CD14-positive monocyte (primary cell): ENCODE measurements at regions not wholly inside any gene's neighbourhood (a gene's known extent, or its start where the extent isn't known, plus 50 kb on each side); places are given as distances from the start of the nearest gene placed in this dataset.

Source experiments
- DNase-seq, 3 donors: peaks; one replicate each; pipeline ENCODE4 v3.0.0-alpha.2; 2011 to 2022
- H2AFZ ChIP-seq: 2 replicates; pipeline ENCODE4 v1.6.0; 2012; ENCODE audit warnings: mild to moderate bottlenecking, low read depth, low read length, inconsistent platforms; ENCODE audit not compliant: insufficient read depth, poor library complexity, severe bottlenecking
- H3K27ac ChIP-seq, 2 donors: 1 replicate in 1 of 2; 2 replicates in 1 of 2; pipeline ENCODE4 v1.5.1; 2012 to 2013; ENCODE audit warnings: low read length in 2 of 2, control low read depth in 1 of 2, inconsistent platforms in 1 of 2, low read depth in 1 of 2, mild to moderate bottlenecking in 1 of 2
- H3K27me3 ChIP-seq, 2 donors: one replicate each; pipeline versions ENCODE4 v1.6.0 to v1.6.1; 2011 to 2013; ENCODE audit warnings: low read length in 2 of 2; ENCODE audit not compliant: control insufficient read depth in 2 of 2, insufficient read depth in 2 of 2
- H3K36me3 ChIP-seq, 2 donors: replicated peaks in 1 of 2; 1 replicate in 1 of 2; 2 replicates in 1 of 2; pipeline versions ENCODE4 v1.5.1 to v1.6.1; 2012 to 2013; ENCODE audit warnings: low read length in 2 of 2, control low read depth in 1 of 2, inconsistent platforms in 1 of 2, mild to moderate bottlenecking in 1 of 2; ENCODE audit not compliant: insufficient read depth in 2 of 2, control insufficient read depth in 1 of 2
- H3K4me1 ChIP-seq, 2 donors: 1 replicate in 1 of 2; 2 replicates in 1 of 2; pipeline versions ENCODE4 v1.5.1 to v1.6.1; 2012 to 2013; ENCODE audit warnings: low read length in 2 of 2, control low read depth in 1 of 2, inconsistent platforms in 1 of 2, mild to moderate bottlenecking in 1 of 2, moderate library complexity in 1 of 2; ENCODE audit not compliant: insufficient read depth in 2 of 2, control insufficient read depth in 1 of 2
- H3K4me2 ChIP-seq: replicated peaks from 2 replicates; pipeline ENCODE3; 2012; ENCODE audit warnings: low read length, moderate library complexity, mild to moderate bottlenecking; ENCODE audit not compliant: poor library complexity, severe bottlenecking; ENCODE audit errors: extremely low read depth
- H3K4me3 ChIP-seq, 3 experiments: fragments of 200-600 bp in 1 of 3; sonication (generic) in 1 of 3; replicated peaks in 1 of 3; 1 replicate in 2 of 3; 2 replicates in 1 of 3; pipeline ENCODE4 v1.5.1; 2011 to 2013; ENCODE audit warnings: low read length in 3 of 3, mild to moderate bottlenecking in 3 of 3, control low read depth in 2 of 3, low read depth in 2 of 3, inconsistent platforms in 1 of 3, moderate library complexity in 1 of 3
- H3K79me2 ChIP-seq: 2 replicates; pipeline ENCODE4 v1.6.0; 2012; ENCODE audit warnings: mild to moderate bottlenecking, control low read depth, inconsistent platforms, low read length, moderate library complexity; ENCODE audit not compliant: insufficient read depth
- H3K9ac ChIP-seq: 2 replicates; pipeline ENCODE4 v1.6.0; 2017; ENCODE audit warnings: low read length, mild to moderate bottlenecking; ENCODE audit not compliant: insufficient read depth, poor library complexity, severe bottlenecking
- H3K9me3 ChIP-seq, 2 donors: replicated peaks in 1 of 2; 1 replicate in 1 of 2; 2 replicates in 1 of 2; pipeline versions ENCODE4 v1.5.1 to v1.6.1; 2012 to 2013; ENCODE audit warnings: low read length in 2 of 2, control low read depth in 1 of 2; ENCODE audit not compliant: control insufficient read depth in 1 of 2, insufficient read depth in 1 of 2
- H4K20me1 ChIP-seq: 2 replicates; pipeline ENCODE4 v1.6.0; 2012; ENCODE audit warnings: mild to moderate bottlenecking, low read length, control low read depth, moderate library complexity; ENCODE audit not compliant: insufficient read depth
- H3K27ac Mint-ChIP-seq, 7 donors: one replicate each; pipeline ENCODE4 v1.8.0; 2020; ENCODE audit warnings: mild to moderate bottlenecking in 7 of 7, mixed read lengths in 7 of 7, moderate library complexity in 6 of 7, inconsistent platforms in 2 of 7
- H3K27me3 Mint-ChIP-seq, 3 donors: one replicate each; pipeline ENCODE4 v1.8.0; 2021 to 2022; ENCODE audit warnings: low read depth in 3 of 3, mild to moderate bottlenecking in 3 of 3, mixed read lengths in 3 of 3, moderate library complexity in 3 of 3, inconsistent platforms in 1 of 3
- H3K36me3 Mint-ChIP-seq, 2 donors: one replicate each; pipeline ENCODE4 v1.8.0; 2020; ENCODE audit warnings: mixed read lengths in 2 of 2, inconsistent platforms in 1 of 2, mild to moderate bottlenecking in 1 of 2
- H3K4me1 Mint-ChIP-seq: one replicate; pipeline ENCODE4 v1.8.0; 2020; ENCODE audit warnings: mild to moderate bottlenecking, mixed read lengths
- H3K4me3 Mint-ChIP-seq, 2 donors: one replicate each; pipeline ENCODE4 v1.8.0; 2020; ENCODE audit warnings: mild to moderate bottlenecking in 2 of 2, mixed read lengths in 2 of 2, moderate library complexity in 1 of 2
- H3K9me3 Mint-ChIP-seq, 7 donors: one replicate each; pipeline ENCODE4 v1.8.0; 2020 to 2022; ENCODE audit warnings: mixed read lengths in 7 of 7, mild to moderate bottlenecking in 6 of 7, moderate library complexity in 6 of 7, inconsistent platforms in 2 of 7
- CTCF ChIP-seq: fragments of 200-600 bp; IDR thresholded peaks from one replicate; pipeline ENCODE4 v1.8.0; 2022; ENCODE audit warnings: antibody characterized with exemption, mild to moderate bottlenecking
- WGBS: methylation state at CpG from one replicate; pipeline ENCODE4 v1.1.5; 2013; ENCODE audit warnings: missing lambda C conversion rate; ENCODE audit not compliant: insufficient coverage; 5-methylcytosine and 5-hydroxymethylcytosine counted together
- intact Hi-C, 2 donors: fragments of 100-400 bp; cut with micrococcal nuclease; formaldehyde crosslinking; loops; one replicate each; pipeline versions ENCODE4 v1.15.0 to v1.15.1; 2023

DNA sequence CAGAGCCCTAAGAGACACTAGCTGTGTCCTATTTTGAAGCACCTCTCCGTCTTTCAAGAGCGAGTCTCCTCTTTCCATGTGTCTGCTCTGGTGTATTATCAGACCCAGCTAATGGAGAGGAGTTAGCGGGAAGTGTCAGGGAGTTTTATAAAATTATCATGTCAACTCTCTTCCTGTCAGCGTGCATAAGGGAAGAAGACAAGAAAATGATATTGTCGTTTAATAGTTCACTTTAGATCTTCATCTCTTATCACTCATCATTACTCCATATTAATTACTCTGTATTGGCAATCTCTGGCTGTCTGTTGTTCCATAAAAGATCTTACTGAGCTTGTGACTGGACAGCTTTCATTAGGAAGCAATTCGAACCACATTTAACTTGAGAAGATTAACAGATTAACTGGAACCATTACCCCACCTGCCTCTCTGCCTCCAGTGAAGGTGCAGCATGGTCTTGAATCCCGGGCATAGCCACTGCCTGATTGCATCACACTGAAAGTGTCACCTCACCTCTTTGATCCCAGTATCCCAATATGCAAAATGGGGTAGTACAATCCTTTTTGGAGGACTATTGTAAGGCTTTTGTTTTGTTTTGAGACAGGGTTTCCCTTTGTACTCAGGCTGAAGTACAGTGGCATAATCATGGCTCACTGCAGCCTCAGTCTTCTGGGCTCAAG is 121.1 kb downstream of the TMEM114 start:
- peaks cover 6 to 17% (median 8%) of the 10 kb centered on the region in 7 donors for H3K9me3 Mint-ChIP-seq
- H3K4me1 ChIP-seq, result no peaks in the 10 kb centered on the region
- no peaks in the 10 kb centered on the region for H3K36me3 Mint-ChIP-seq
- no peak overlapping the region for H3K9ac ChIP-seq
- no peak overlapping the region for H3K27ac ChIP-seq
- no peak overlapping the region for H3K4me2 ChIP-seq
- no peaks in the 10 kb centered on the region for H4K20me1 ChIP-seq
- H3K9me3 ChIP-seq, result no peaks in the 10 kb centered on the region
- H3K4me3 Mint-ChIP-seq, result no peak overlapping the region
- H3K27me3 Mint-ChIP-seq, result peaks cover 0 to 3% (median 0%) of the 10 kb centered on the region in 3 donors
- no peaks in the 10 kb centered on the region for H3K79me2 ChIP-seq
- no peaks in the 10 kb centered on the region for H3K4me1 Mint-ChIP-seq
- no peaks in the 10 kb centered on the region for H3K36me3 ChIP-seq
- DNase-seq, result no peak
- no peak overlapping the region for H3K4me3 ChIP-seq
- H2AFZ ChIP-seq, result no peak overlapping the region
- H3K27me3 ChIP-seq, result no peaks in the 10 kb centered on the region
- intact Hi-C loops, result no loop called here
- no peak for TF ChIP-seq CTCF
- WGBS, result 82% methylated on average over 3 of the region's 7 CpGs
- H3K27ac Mint-ChIP-seq, result no peak overlapping the region

DNA sequence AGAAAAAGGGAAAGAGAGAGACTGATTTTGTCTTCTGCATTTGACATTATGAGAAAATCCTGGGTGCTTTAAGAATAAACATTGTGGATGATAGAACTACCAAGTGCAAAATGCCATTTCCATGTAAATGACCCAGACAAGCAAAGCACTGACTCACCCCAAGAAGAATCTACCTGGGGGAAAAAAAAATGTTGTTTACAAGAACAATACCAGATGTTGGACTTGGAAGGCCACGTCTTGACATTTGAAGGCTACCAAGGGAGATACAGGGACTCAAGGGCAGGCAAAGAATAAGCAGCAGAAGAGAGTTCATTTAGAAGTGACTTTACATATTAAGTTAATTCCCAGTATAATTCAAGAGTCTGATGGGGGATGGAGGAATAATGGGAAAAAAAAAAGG is 125.3 kb downstream of the TMEM114 start:
- no peaks in the 10 kb centered on the region for H3K27me3 ChIP-seq
- intact Hi-C loops, result no loop called here
- no peaks in the 10 kb centered on the region for H3K9me3 ChIP-seq
- Mint-ChIP-seq H3K9me3 (peaks cover 4 to 13% (median 10%) of the 10 kb centered on the region in 7 donors), H3K27ac (no peak overlapping the region), H3K4me1 (no peaks in the 10 kb centered on the region), H3K27me3 (peaks cover 1 to 2% (median 1%) of the 10 kb centered on the region in 3 donors), H3K36me3 (no peaks in the 10 kb centered on the region), H3K4me3 (no peak overlapping the region)
- WGBS, result no CpG with 5 or more reads among the region's 1 CpG
- no peak overlapping the region for H2AFZ ChIP-seq
- H3K79me2 ChIP-seq, result no peaks in the 10 kb centered on the region
- no peaks in the 10 kb centered on the region for H4K20me1 ChIP-seq
- no peak overlapping the region for H3K4me2 ChIP-seq
- H3K9ac ChIP-seq, result no peak overlapping the region
- no peak overlapping the region for H3K27ac ChIP-seq
- no peaks in the 10 kb centered on the region for H3K36me3 ChIP-seq
- no peaks in the 10 kb centered on the region for H3K4me1 ChIP-seq
- TF ChIP-seq CTCF, result no peak
- no peak for DNase-seq
- H3K4me3 ChIP-seq, result no peak overlapping the region
